Stimulated activated naive B cell treated with anti-CD40 and anti-IgM and Interleukin-4, amounts not matched to agents 10 μg/mL and 1 μg/mL and 100 μg/mL, for 72 hours (primary cell): ENCODE measurements at regions not wholly inside any gene's neighbourhood (a gene's known extent, or its start where the extent isn't known, plus 50 kb on each side); places are given as distances from the start of the nearest gene placed in this dataset.

Experiments used
- ATAC-seq, 2 donors: fragments of 150-1000 bp; cut with Tn5 transposase; replicated peaks; 2 replicates each; pipeline ENCODE4 v1.10.0; 2021; ENCODE audit warnings: moderate library complexity in 1 of 2
- DNase-seq: peaks from one replicate; pipeline ENCODE4 v3.0.0; 2021
- H3K27ac Mint-ChIP-seq: one replicate; pipeline ENCODE4 v1.8.0; 2022; ENCODE audit warnings: mild to moderate bottlenecking, mixed read lengths
- H3K27me3 Mint-ChIP-seq, 2 donors: one replicate each; pipeline ENCODE4 v1.8.0; 2022; ENCODE audit warnings: mixed read lengths in 2 of 2
- H3K36me3 Mint-ChIP-seq, 2 donors: one replicate each; pipeline ENCODE4 v1.8.0; 2022; ENCODE audit warnings: mixed read lengths in 2 of 2, mild to moderate bottlenecking in 1 of 2
- H3K4me1 Mint-ChIP-seq, 2 donors: one replicate each; pipeline ENCODE4 v1.8.0; 2022; ENCODE audit warnings: mixed read lengths in 2 of 2, mild to moderate bottlenecking in 1 of 2
- H3K4me3 Mint-ChIP-seq, 2 donors: one replicate each; pipeline ENCODE4 v1.8.0; 2022; ENCODE audit warnings: mild to moderate bottlenecking in 2 of 2, mixed read lengths in 2 of 2, moderate library complexity in 1 of 2
- H3K9me3 Mint-ChIP-seq, 2 donors: one replicate each; pipeline ENCODE4 v1.8.0; 2022; ENCODE audit warnings: mixed read lengths in 2 of 2, mild to moderate bottlenecking in 1 of 2

DNA sequence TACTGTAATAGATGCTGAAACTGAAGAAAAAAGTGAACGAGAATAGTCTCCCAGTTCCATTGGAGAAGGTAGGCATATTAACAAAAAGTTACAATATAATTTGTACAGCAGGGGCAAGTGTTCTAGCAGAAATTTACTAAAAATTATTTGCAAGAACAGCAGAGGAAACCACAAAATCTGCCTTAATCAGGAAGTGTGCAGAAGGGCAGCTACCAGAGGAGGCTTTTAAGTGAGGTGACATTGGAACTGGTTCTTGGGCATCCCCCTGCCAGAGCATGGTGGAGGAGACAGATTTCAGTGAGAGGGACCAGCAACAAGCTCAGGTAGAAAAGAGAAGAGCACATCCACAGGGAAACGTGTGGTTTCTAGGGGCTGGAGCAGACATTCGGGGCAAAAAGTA is 279.3 kb upstream of the CAMK1G start:
- Mint-ChIP-seq H3K4me1 (no peaks in the 10 kb centered on the region), H3K36me3 (no peaks in the 10 kb centered on the region), H3K4me3 (no peak overlapping the region), H3K9me3 (no peaks in the 10 kb centered on the region), H3K27me3 (peaks cover 0 to 22% of the 10 kb centered on the region in 2 donors), H3K27ac (no peak overlapping the region)
- DNase-seq: no peak
- ATAC-seq: no peak

DNA sequence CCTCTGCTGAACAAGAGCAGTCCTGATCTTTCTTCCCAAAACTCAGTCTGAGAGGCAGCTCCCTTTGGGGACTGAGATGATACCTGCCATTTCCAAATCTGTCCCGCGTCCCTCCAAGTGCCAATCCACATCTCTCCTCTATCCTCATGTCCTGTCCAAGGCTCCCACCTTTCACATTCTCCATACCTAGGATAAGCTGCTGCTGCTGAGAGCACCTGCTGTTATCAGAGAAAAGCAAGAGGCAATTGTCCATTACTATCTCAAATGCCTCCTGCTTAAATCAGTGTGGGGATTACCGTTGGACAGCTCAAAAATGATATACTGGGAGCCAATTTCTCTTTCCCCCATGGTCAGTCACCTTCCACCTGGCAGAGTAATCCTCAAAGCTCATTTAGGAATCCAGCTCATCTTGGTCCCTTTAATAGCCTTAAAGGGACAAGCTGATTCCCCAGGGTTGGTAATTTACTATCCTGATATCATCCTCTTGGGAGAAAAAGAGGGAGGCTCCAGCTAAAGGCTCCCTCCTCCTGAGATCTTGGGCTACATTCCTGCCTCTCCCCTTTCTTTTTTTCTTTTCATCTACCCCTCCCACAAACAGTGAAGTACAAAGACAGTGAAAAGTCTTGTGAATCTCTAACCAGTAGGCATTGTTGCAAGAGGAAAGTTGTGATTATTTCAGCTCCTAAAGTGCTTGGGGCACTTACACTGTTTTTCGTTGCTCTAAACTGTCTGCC is 278.1 kb upstream of the CAMK1G start:
- no peaks in the 10 kb centered on the region for H3K36me3 Mint-ChIP-seq
- H3K4me3 Mint-ChIP-seq: no peak overlapping the region
- H3K27me3 Mint-ChIP-seq: peaks cover 0 to 22% of the 10 kb centered on the region in 2 donors
- H3K4me1 Mint-ChIP-seq: no peaks in the 10 kb centered on the region
- no peaks in the 10 kb centered on the region for H3K9me3 Mint-ChIP-seq
- ATAC-seq: no peak
- no peak overlapping the region for H3K27ac Mint-ChIP-seq
- DNase-seq: no peak

DNA sequence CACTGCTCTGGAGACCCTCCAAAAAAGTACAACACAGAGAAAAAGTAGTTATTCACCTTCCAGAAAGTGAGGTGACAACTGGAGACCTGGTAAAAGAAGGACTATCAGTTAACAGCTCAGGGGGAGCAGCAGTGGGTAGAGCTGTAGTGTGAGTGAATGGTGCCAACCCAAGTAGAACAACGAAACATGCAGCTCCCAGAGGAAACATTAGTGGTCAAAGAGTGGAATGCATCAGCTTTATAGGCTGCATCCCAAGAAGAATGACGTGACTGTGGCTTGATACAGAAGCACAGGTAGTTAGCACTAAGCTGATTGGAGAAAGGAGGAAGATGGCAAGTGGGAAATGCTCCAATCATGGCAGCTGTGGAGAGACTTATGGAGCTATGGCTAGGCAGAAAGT is 275.7 kb upstream of the CAMK1G start:
- Mint-ChIP-seq H3K36me3 (no peaks in the 10 kb centered on the region), H3K9me3 (no peaks in the 10 kb centered on the region), H3K27ac (no peak overlapping the region), H3K4me1 (no peaks in the 10 kb centered on the region), H3K4me3 (no peak overlapping the region), H3K27me3 (peaks cover 0 to 3% of the 10 kb centered on the region in 2 donors)
- no peak for ATAC-seq
- no peak for DNase-seq

DNA sequence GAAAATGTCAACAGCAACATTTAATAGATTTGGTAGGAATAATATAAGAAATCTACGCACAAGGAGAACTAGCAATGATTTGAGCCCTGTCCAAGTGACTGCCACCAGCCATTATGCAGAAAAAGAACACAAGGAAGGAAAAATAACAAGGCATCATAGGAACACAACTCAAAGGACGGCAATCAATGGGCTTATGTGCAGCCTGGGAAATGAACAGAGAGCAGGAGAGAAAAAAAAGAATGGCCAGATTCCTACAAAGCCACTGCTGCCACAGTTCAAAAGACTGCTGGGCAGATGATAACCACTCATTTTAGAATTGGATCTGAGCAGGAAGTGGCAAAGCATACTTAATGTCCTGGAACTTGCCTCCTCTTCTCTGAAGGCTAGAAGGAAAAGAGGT is 274.3 kb upstream of the CAMK1G start:
- no peaks in the 10 kb centered on the region for H3K9me3 Mint-ChIP-seq
- DNase-seq (no peak), ATAC-seq (no peak)
- H3K27ac Mint-ChIP-seq: no peak overlapping the region
- no peaks in the 10 kb centered on the region for H3K36me3 Mint-ChIP-seq
- H3K4me1 Mint-ChIP-seq: no peaks in the 10 kb centered on the region
- H3K27me3 Mint-ChIP-seq: peaks cover 0 to 5% of the 10 kb centered on the region in 2 donors
- no peak overlapping the region for H3K4me3 Mint-ChIP-seq

DNA sequence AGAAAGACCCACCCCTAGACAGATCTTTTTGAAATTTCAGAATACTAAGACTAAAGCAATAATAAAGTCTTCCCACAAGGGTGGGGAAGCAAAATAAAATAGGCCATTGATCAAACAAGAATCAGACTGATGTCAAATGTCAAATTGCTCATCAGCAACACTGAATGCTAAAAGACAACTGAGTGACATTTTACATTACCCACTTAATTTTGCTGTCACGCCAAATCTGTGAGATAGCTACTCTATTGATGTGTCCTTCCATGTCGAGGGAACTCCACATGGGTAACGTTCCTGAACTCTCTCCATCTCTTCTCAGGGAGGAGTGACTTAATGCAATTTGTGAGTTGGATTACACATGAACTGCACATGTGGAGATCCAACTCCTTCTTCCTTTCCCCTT is 271.7 kb upstream of the CAMK1G start:
- no peak overlapping the region for H3K4me3 Mint-ChIP-seq
- H3K9me3 Mint-ChIP-seq: no peaks in the 10 kb centered on the region
- peaks cover 0 to 9% of the 10 kb centered on the region in 2 donors for H3K27me3 Mint-ChIP-seq
- H3K4me1 Mint-ChIP-seq: no peaks in the 10 kb centered on the region
- no peak for DNase-seq
- ATAC-seq: no peak
- no peaks in the 10 kb centered on the region for H3K36me3 Mint-ChIP-seq
- no peak overlapping the region for H3K27ac Mint-ChIP-seq

DNA sequence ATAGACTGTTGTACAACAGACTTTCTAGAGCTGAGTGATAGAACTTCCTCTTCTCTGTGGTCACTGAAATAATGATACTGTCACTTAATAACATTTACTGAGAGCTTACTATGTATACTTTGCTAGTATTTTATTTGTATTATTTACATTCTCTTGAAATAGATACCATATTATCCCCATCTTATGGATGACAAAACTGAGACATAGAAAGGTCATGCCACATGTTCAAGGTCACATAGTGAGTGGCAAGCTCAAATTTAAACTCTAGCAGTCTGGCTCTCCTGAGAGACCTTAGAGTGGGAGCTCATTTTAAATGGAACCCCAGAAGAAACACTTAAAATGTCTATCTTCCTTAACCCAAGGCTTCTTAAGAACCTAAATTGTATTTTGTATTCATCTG is 266.6 kb upstream of the CAMK1G start:
- Mint-ChIP-seq H3K4me3 (no peak overlapping the region), H3K36me3 (no peaks in the 10 kb centered on the region), H3K27me3 (peaks cover 0 to 9% of the 10 kb centered on the region in 2 donors), H3K9me3 (peaks cover 2 to 4% of the 10 kb centered on the region in 2 donors), H3K27ac (no peak overlapping the region), H3K4me1 (no peaks in the 10 kb centered on the region)
- DNase-seq (no peak), ATAC-seq (no peak)

DNA sequence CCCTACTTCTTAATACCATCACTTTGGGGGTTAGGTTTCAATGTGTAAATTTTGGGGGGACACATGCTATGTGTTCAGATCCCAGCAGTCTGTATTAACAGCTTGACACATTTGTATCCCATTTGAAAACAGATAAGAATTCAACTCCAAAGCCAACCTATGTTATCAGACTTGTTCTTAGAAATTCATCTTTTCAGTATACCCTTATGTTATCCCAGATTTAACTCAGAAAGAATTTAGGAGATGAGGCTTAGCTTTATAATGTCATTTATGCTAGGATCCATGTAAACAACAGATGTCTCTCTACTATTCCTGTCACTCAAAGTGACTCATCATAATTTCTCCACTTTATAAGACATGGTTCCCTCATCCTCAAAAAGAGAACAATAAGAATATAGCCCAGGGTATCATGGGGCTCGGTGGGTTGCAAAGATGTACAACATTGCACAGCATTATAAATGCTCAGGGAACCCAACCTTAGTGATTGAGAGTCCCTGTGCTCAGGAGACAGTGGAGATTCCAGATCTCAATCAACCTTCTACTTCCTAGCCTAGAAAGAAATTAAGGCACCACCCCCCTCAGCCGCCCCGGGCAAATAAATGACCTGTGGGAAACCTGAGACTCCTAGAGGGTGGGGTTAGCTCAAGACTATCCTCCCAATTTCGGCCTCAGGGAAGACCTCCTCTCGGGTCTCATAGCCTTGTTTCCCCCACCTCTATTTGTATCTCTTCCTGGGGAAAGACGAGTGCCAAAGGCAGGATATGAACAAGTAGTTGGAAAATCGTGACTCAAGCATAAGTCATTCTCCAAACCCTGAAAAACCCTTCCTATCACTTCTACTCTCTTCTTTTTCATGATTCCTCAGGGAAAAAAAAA is 265.1 kb upstream of the CAMK1G start:
- Mint-ChIP-seq H3K27me3 (peaks cover 0 to 9% of the 10 kb centered on the region in 2 donors), H3K27ac (no peak overlapping the region), H3K36me3 (no peaks in the 10 kb centered on the region), H3K4me3 (no peak overlapping the region), H3K9me3 (peaks cover 2 to 4% of the 10 kb centered on the region in 2 donors), H3K4me1 (no peaks in the 10 kb centered on the region)
- DNase-seq: no peak
- no peak for ATAC-seq

DNA sequence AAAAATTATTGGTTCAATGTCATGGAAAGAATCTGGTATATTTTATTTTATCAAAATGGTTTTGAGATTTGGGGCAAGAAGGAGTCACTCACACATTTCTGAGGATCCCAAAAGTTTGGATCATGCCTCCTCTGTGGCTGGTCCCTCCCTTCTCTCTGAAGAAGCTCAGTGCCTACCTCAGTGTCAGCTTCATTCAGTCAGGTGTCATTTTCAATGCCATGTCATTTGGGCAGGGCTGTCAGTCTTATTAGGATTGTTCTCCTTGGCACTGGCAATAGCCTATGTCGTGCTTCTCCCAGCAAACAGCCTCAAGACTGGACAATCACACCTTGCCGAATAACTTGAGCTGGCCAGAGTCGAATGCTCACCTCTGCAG is 264.5 kb upstream of the CAMK1G start:
- Mint-ChIP-seq H3K36me3 (no peaks in the 10 kb centered on the region), H3K27me3 (peaks cover 0 to 6% of the 10 kb centered on the region in 2 donors)

DNA sequence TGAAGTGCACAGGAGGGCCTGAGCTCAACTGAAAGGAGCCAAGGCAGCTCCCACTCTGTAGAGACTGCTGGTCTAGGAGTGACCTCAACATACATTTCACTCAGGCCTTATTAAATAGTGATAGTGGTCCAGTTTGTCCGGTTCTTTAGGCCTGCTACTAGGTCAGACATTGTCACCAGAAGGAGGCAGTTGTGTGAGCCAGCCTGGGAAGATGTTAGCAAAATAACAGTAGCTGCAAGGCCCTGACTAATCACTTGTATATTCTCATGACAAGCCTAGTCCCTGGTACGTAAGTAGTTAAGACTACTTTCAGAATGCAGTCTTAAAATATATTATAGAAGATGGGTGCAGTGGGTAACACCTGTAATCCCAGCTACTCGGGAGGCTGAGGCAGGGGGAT is 264.0 kb upstream of the CAMK1G start:
- H3K9me3 Mint-ChIP-seq: peaks cover 2 to 4% of the 10 kb centered on the region in 2 donors
- no peaks in the 10 kb centered on the region for H3K4me1 Mint-ChIP-seq
- peaks cover 0 to under 1% of the 10 kb centered on the region in 2 donors for H3K27me3 Mint-ChIP-seq
- no peaks in the 10 kb centered on the region for H3K36me3 Mint-ChIP-seq
- no peak overlapping the region for H3K4me3 Mint-ChIP-seq
- H3K27ac Mint-ChIP-seq: no peak overlapping the region
- DNase-seq (no peak), ATAC-seq (no peak)

More for the DNA sequence above, 264.5 kb upstream of the CAMK1G start:
- H3K27ac Mint-ChIP-seq: no peak overlapping the region
- no peak for DNase-seq
- no peak for ATAC-seq
- H3K9me3 Mint-ChIP-seq: peaks cover 2 to 4% of the 10 kb centered on the region in 2 donors
- H3K4me1 Mint-ChIP-seq: no peaks in the 10 kb centered on the region
- no peak overlapping the region for H3K4me3 Mint-ChIP-seq

DNA sequence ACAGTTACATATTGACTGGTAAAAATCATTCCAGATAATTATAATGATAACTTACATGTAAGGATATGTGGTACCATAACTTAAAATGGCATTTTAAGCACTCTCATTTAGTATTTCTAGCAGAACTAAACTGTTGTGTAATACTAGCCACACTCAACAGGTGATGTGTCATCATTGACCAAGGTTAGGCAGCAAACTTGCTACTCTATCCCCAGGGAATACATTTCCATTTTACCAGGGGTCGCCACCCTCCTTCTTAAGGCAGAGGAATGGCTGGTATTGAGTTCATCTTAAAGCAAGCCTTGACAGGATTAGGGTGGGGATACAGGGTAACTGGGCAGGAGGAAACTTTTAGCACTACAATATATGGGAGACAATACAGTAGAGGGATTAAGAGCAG is 259.8 kb upstream of the CAMK1G start:
- Mint-ChIP-seq H3K27me3 (no peaks in the 10 kb centered on the region), H3K4me3 (no peak overlapping the region), H3K4me1 (no peaks in the 10 kb centered on the region), H3K27ac (no peak overlapping the region), H3K9me3 (peaks cover 3 to 4% of the 10 kb centered on the region in 2 donors), H3K36me3 (no peaks in the 10 kb centered on the region)
- no peak for DNase-seq
- no peak for ATAC-seq

DNA sequence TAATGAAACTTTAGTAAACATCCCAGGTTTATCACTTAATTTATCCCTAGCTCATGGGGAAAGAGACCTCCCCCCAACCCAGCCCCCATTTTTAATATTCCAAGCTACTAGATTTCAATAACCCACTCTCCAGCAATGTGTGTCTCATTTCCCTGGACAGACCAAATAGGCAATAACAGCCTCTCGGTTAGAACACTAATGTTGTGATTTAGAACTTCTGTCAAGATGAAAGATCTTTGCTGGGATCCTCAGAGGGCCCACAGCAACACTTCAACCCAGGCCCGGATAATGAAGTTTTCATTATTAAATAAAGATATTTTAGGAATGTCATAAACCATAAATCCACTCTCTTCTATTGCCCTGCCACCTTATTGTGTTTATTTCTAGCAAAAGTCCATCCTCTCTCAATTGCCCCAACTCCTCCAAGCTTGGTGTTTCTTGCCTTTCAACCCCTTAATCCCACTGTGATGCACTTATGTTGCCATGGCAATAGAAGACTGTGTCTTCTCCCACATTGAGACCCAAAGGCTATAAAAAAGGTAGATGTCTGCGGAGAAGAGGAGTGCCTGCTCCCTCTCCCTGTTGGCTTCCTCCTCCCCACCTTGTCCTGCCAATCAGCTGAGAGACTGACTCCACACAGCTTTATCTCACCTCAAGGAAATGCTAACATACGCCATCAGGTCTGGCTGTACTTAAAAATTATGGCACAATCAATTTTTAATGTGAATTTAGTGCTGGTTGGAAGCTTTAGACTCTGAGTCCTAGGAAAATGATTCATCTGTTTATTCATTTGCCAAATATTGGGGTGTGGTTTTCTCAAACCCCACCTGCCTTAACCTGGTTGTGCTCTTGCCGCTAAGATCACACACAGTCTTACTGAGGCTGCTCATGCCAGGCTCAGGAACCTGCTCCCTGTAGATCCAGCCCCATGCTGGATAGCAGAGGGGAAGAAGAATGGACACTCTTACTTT is 258.3 kb upstream of the CAMK1G start:
- Mint-ChIP-seq H3K9me3 (peaks cover 3 to 4% of the 10 kb centered on the region in 2 donors), H3K4me1 (no peaks in the 10 kb centered on the region), H3K4me3 (no peak overlapping the region), H3K27me3 (no peaks in the 10 kb centered on the region), H3K27ac (no peak overlapping the region), H3K36me3 (no peaks in the 10 kb centered on the region)
- DNase-seq (no peak), ATAC-seq (no peak)

DNA sequence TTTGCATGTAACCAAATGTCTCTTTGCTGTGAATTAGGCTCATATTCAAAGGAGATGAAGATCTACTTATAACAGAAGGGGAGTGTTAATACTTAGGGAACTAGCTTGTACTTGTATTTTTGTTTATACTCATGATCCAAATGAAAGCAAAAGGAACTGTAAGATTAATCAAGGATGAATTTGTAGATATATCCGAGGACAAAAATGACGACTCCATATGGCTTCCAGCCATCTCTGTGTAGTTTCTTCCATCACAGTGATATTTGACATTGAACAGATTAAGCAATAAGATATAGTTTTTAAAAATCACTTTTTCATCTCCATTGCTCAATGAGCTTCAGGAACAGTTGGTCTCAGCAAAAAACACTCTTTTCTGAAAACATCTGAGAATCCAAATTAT is 257.4 kb upstream of the CAMK1G start:
- Mint-ChIP-seq H3K27me3 (no peaks in the 10 kb centered on the region), H3K27ac (no peak overlapping the region), H3K4me3 (no peak overlapping the region), H3K36me3 (no peaks in the 10 kb centered on the region), H3K9me3 (peaks cover 3 to 4% of the 10 kb centered on the region in 2 donors), H3K4me1 (no peaks in the 10 kb centered on the region)
- DNase-seq (no peak), ATAC-seq (no peak)

DNA sequence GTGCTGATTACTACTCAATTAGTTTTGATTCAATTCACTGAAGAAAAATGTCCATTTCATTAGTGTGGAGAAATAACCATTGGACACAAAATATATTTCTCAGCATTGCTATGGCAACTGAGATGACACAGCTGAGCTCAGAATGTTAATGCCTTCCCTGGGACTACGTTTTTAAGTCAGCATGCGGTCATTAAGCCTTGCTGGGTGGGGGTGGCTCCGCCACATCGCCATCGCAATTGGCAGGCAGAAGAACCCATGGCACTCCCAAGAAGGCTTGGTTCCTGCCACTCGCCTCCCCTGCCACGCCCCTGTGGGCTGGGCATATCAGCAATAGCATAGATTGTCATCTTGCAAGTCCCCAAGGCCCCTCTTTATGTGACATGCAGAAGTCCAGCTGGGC is 256.7 kb upstream of the CAMK1G start:
- Mint-ChIP-seq H3K36me3 (no peaks in the 10 kb centered on the region), H3K27me3 (no peaks in the 10 kb centered on the region), H3K4me1 (no peaks in the 10 kb centered on the region), H3K4me3 (no peak overlapping the region), H3K9me3 (peaks cover 1 to 2% of the 10 kb centered on the region in 2 donors), H3K27ac (no peak overlapping the region)
- no peak for ATAC-seq
- no peak for DNase-seq

DNA sequence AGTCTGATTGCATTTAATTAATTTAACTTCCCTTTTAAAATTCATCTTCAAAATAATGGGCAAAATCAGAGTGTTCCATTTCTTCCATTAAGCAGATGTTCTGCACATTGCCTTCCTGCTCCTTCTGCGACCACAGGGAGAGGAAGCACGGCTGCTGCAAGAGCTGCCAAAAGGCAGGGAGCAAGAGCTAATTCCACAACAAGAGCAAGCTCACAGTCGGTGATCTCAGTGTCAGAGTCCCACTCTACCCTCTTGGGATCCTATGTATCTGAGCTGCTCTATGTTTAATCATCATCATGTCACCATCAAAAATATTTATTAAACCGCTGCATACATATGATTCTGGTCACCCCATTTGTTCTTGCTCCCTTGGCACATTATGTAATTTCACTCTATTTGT is 255.3 kb upstream of the CAMK1G start:
- ATAC-seq (no peak), DNase-seq (no peak)
- Mint-ChIP-seq H3K9me3 (peaks cover 0 to 2% of the 10 kb centered on the region in 2 donors), H3K27ac (no peak overlapping the region), H3K4me3 (no peak overlapping the region), H3K36me3 (no peaks in the 10 kb centered on the region), H3K4me1 (no peaks in the 10 kb centered on the region), H3K27me3 (no peaks in the 10 kb centered on the region)
